GM21447 (cell line): ENCODE measurements at regions not wholly inside any gene's neighbourhood (a gene's known extent, or its start where the extent isn't known, plus 50 kb on each side); places are given as distances from the start of the nearest gene placed in this dataset.

ENCODE experiments used
- ATAC-seq: cut with Tn5 transposase; IDR thresholded peaks from one replicate; pipeline ENCODE4 v1.9.1; 2021; ENCODE audit not compliant: unreplicated experiment

GRCh38 chr3:162764051-162764807, 1267.6 kb downstream of the OTOL1 start:
- ATAC-seq: no peak

DNA sequence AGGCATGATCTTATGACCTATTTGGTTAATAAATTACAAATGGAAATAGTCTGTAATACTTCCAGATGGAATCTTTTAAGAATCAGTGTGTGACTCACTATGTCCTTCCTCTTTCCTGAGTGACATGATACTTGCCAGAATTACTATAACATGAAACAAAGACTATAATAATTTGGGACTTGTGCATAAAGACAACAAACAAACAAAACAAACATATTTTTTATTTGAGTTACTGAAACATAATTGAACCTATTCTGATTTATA, 1268.1 kb downstream of the OTOL1 start:
- ATAC-seq: no peak

GRCh38 chr3:162765524-162765923, 1268.9 kb downstream of the OTOL1 start:
- no peak for ATAC-seq

DNA sequence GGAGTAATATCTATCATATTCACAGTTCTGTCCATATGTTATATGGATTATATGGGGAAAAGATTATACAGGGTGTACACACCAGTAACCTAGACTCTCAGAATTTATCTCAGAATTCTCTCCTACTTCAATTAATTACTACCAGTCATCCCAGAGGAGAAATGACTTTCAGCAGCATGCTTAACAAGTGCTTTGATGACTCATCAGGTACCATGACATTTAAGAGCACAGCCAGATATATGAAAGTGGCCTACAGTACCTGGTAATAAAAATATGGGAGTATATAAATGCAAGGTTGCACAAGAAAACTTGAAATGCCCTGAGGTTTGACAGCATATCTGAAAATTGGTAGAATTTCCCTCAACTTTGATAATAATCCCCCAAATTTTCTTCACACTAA, 1273.0 kb downstream of the OTOL1 start:
- no peak for ATAC-seq

GRCh38 chr3:162770551-162770950, 1273.9 kb downstream of the OTOL1 start:
- ATAC-seq: no peak

- no peak for ATAC-seq
Measured at GRCh38 chr3:162774613-162775100, 1278.0 kb downstream of the OTOL1 start.

GRCh38 chr3:162776148-162776547, 1279.5 kb downstream of the OTOL1 start:
- no peak for ATAC-seq

DNA sequence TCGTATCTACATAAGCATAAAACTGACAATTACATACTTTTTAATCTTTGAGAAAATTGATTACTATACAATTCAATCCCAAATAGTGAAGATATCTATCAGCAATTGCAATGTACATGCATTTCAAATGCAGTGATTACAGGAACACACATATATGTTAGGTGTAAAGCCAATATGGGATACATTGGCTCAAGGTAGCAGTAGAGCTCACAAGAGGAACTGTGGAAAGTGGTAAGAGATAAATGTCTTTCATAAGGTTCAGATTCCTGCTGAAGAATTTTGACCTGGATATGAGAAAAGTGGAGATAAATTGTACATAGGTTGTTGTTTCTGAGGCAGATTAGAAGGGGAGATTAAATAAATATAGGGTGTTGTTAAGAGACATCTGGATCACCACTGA, 1280.5 kb downstream of the OTOL1 start:
- ATAC-seq: no peak

GRCh38 chr3:162780313-162780712, 1283.7 kb downstream of the OTOL1 start:
- no peak for ATAC-seq

GRCh38 chr3:162799910-162800309, 1303.3 kb downstream of the OTOL1 start:
- no peak for ATAC-seq

DNA sequence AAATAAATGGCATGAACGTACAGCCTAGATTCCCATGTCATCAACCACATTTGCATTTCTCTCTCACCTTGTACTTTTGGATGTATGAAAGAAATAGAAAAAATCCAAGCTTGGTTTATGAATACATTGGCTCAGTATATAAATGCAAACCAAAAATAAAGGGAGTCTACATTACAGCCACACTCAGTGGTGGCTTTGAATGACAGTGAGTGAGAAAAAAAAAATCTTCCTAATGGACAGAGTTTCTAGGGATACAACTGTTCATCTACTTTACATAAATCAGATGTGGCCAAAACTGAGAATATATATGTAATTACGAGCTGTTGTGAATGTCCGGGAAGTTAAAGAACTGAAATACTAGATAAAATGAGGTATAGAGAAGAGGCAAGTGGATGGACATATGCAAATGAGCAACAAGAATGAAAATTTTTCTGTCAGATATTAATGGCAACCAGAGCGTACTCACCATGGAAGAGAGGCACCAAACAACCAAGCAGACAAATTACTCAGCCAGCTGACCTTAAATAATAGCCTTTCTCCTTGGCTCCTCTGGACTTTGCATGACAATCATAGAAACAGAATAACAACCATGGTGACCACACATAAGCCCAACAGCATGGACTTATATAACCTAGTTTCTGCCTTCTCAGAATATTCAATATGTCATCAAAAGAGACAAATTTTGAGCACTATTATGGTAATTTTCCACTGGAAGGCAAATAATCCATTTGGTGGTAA, 1305.8 kb downstream of the OTOL1 start:
- ATAC-seq: no peak

DNA sequence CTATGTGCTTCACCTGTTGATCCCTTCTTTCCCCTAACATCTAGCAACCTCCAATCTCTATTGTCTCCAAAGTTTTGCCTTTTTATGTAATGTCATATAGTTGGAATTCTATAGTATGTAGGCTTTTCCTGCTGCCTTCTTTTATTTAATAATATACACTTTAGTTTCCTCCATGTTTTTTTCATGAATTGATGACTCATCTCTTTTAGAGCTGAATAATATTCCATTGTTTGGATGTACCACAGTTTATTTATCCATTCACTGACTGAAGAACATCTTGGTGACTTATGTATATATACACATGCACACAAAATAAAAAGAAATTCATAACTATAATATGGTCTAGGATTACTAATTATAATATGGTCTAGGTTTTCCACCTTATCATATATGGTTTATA, 1314.2 kb downstream of the OTOL1 start:
- ATAC-seq: no peak

DNA sequence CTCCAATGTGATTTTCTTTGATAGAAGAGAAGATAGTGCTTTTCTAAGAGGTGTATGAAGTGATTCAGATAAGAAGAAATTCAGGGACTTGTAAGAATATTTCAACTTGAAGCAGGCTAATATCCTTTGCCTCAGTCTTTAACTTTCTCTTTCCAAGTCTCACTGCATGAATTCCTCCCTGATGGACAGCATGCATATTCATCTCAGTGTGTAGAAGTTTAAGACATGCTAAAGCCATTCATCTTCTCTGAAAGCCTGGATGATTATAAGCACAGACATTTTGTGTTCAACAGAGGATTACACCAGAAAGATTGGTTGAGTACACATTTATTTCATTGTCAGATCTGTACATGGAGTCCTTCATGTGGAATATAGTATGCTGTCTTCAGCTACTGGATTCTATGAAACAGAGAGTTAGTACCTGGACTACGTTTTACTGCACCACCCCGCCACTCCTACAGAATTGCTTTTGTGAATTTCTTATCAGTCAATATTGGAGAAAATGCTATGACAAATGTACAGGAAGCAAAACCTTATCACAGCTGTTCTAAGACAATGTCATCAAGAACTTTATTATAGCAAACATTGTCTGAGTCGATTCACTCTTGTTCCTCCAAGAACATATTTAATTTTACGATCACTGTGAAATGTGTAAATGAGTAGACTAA, 1346.1 kb downstream of the OTOL1 start:
- ATAC-seq: no peak

DNA sequence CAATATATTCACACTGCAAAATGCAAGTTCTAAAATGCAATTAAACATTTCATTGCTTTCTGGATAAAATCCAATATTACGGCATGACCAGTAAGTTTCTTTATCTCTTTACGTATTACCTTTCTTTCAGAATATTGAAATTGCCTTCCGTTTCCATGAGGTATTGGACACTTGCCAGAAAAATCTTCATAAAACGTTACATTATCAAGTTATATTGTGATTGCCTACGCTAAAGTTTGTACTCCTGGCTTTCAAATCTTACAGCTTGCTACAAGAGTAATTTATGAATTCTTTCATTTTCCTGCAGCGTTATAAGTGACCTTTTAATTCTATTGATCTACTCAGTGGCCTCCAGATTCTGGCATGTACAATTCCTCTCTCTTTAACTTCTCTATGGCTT, 1349.3 kb downstream of the OTOL1 start:
- ATAC-seq: no peak

DNA sequence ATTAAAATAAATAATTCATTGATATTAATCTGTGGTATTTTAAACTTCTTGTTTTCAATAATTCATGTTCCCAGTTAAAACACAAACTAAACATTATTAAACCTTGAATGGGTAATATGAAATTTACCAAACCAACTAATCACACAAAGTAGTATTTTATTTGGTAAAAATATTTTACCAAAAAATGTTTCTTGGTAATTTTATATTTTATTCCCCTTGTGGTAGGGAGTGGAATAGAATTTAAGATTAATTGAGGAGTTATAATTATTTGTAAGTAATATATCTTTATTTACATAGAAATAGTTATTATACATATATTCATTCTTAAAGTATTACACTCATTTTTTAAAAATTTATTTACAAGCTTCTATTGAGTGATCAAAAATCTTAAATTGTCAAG, 1350.9 kb downstream of the OTOL1 start:
- ATAC-seq: no peak

GRCh38 chr3:162863579-162863978, 1367.0 kb downstream of the OTOL1 start:
- no peak for ATAC-seq

- ATAC-seq: no peak
Measured at GRCh38 chr3:162865466-162865865, 1368.9 kb downstream of the OTOL1 start.

- no peak for ATAC-seq
Measured at GRCh38 chr3:162879021-162879562, 1382.5 kb downstream of the OTOL1 start.

DNA sequence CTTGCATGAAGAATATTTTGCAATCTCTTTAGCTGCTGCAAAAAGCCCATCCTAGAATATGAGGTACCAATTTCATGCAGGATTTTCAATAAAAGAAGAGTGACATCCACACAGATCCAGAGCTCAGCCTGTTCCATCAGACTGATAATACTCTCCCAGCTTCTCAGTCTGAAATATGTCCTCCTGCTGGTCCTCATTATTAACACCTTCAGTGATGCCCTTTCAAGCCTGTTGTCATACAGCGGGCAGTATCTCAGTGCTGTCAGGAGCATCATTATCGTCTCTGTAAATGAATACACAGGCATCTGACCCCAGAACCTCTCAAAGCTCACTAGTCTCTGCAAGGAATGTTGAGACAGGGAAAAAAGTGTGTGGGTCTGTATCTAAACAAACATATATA, 1387.8 kb downstream of the OTOL1 start:
- ATAC-seq: no peak

DNA sequence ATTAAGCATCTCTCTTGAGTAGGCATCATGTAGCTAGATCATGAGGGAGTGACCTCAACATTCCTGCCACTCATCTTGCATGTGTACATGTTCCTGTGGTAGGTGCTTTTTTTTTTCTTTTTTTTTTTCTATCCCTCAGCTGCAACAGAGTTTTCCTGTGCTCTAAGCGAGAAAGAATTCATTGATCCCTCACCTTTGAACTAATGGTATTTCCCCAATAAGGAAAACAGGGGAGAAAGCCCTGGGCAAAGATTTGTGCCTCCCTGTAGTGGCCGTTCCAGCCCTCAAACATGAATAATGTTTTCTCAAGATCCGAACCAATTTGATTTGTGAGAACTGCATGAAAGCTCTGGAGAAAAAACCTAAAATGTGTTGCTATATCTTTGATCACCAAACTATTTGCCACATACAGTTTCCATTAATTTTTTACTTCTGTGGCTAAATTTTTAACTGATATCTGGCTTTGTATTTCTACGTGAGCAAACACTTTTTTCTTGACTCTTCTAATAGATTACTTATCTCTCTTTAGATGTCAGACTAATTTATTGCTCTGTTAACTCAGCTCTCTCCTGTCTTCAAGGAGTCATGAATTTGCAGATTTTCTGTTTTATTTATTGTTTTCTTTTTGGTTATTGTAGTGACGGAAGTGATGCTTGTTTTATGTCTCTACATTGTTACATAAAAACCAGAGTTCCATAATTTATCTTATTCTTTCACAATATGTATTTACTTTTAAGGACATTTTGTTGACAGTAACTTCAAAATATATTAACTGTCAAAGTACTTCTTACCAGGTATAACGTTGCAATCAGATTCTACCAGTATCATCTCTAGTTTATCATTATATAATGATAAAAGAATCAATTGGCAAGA, 1396.5 kb downstream of the OTOL1 start:
- ATAC-seq: no peak

GRCh38 chr3:162897291-162897690, 1400.7 kb downstream of the OTOL1 start:
- ATAC-seq: no peak
